ENCODE measurements at regions not wholly inside any gene's neighbourhood (a gene's known extent, or its start where the extent isn't known, plus 50 kb on each side); places are given as distances from the start of the nearest gene placed in this dataset.
"Not testable (repeated sequence)": the region's sequence is repeated elsewhere in the genome, so short reads cannot be mapped to it uniquely, and the experiment has no call there.

DNA sequence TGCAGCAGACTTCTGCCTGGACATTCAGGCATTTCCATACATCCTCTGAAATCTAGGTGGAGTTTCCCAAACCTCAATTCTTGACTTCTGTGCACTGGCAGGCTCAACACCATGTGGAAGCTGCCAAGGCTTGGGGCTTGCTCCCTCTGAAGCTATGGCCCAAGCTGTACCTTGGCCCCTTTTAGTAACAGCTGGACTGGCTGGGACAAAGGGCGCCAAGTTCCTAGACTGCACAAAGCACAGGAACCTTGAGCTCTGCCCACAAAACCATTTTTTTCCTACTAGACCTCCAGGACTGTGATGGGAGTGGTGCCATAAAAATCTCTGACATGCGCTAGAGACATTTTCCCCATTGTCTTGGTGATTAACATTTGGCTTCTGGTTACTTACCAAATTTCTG, 127.1 kb upstream of the FUT9 start:
- not testable (repeated sequence) for TF ChIP-seq CTCF, POLR2AphosphoS5, POLR2A (IDR thresholded peaks at IDR 0.05)
